WI38 (cell line): ENCODE measurements at regions not wholly inside any gene's neighbourhood (a gene's known extent, or its start where the extent isn't known, plus 50 kb on each side); places are given as distances from the start of the nearest gene placed in this dataset.

ENCODE experiments used
- H3K4me3 ChIP-seq: 2 replicates; pipeline ENCODE4 v1.5.1; 2011; ENCODE audit warnings: low read depth, mild to moderate bottlenecking, control low read depth, low read length
- TF ChIP-seq, protein P1 (sequence below): IDR thresholded peaks from 2 replicates; pipeline ENCODE4 v1.5.1; 2012; ENCODE audit warnings: low read depth, mild to moderate bottlenecking, control low read depth, low read length

DNA sequence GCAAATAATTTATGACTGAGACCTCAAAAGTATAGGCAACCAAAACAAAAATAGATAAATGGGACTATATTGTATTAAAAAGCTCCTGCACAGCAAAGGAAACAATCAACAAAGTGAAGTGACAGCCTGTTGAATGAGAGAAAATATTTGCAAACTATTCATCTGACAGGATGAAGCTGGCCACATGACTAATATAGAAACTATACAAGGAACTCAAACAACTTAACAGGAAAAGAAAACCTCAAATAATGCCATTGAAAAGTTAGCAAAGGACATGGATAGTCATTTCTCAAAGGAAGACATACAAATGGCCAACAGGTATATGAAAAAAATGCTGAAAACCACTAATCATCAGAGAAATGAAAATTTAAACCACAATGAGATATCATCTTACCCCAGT, 245.1 kb downstream of the STK31 start:
- H3K4me3 ChIP-seq, result no peak overlapping the region
- TF ChIP-seq, protein P1, sequence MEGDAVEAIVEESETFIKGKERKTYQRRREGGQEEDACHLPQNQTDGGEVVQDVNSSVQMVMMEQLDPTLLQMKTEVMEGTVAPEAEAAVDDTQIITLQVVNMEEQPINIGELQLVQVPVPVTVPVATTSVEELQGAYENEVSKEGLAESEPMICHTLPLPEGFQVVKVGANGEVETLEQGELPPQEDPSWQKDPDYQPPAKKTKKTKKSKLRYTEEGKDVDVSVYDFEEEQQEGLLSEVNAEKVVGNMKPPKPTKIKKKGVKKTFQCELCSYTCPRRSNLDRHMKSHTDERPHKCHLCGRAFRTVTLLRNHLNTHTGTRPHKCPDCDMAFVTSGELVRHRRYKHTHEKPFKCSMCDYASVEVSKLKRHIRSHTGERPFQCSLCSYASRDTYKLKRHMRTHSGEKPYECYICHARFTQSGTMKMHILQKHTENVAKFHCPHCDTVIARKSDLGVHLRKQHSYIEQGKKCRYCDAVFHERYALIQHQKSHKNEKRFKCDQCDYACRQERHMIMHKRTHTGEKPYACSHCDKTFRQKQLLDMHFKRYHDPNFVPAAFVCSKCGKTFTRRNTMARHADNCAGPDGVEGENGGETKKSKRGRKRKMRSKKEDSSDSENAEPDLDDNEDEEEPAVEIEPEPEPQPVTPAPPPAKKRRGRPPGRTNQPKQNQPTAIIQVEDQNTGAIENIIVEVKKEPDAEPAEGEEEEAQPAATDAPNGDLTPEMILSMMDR, result no peak

DNA sequence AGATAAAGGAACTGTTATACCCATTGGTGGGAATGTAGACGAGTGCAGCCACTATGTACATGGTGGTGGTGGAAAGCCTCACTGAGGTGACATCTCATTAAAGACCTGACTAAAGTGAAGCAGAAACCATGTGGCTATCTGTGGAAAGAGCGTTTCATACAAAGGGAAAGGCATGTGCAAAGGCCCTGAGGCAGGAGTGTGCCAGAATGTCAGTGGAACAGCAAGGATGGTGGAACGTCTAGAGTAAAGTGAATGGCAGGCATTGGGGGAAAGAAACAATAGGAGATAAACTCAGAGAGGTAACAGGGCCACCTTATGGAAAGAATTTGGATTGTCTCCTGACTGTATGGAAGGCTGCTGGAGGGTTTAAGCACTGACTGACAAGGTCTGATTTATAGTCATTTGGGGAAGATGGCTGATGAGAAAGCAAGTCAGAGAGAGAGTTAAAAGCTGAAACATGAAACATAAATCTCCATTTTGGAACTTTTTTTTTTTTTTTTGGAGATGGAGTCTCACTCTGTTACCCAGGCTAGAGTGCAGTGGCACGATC, 245.7 kb downstream of the STK31 start:
- no peak overlapping the region for H3K4me3 ChIP-seq
- TF ChIP-seq, protein P1, result no peak

DNA sequence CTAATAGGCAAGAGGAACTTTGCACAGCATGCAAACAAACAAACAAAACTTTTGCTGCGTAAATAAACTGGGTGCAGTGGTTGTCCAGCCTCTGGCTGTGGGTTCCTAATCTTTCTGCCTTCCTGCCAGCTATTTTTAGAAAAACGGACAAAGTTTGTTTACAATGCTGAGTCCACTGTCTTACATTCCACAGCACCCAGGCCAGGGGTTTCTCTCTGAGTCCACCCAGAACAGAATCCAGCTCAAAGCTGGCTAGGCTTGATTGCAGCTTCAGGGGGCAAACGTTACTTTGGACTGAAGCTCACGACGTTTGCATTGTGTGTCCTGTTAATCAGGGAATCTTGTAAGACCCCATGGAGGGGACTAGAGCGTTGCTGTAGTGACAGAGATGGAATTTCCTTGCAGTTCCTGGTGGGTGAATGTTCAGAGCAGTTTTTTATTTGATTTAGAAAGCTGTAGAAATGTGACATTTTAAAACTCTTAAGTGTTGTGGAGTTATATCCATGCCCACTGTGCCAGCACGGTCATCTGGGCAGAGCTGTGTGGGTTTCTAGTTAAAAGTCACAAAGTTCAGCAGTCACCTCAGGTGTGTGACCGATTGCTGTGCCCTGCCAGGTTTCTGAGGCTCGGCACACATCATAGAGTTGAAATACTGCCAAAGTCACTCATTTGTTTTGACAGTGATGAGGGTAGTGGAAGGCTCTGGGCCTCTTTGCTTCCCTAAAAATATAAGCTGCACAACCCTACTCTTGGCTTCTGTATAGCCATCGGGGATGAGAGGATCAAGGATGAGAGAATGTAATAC, 247.0 kb downstream of the STK31 start:
- TF ChIP-seq, protein P1, result no peak
- no peak overlapping the region for H3K4me3 ChIP-seq

DNA sequence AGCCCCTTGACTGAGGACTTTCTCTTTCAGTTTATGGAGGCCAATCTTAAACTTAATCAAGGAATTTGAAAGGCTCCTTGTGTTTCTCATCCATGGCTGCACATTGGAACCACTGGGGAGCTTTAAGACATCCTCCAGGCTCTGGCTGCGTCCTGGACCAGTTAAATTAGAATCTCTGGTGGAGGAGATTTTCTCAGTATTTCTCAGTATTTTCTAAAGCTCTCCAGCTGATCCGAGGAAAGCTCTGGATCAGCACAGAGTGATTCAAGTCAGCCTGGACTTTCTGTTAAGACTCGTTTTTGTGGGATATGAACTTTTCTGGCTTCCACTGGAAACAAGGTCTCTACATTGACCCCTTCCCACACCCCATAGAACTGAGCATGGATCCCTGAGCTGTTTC, 249.8 kb downstream of the STK31 start:
- TF ChIP-seq, protein P1, result no peak
- H3K4me3 ChIP-seq, result no peak overlapping the region

DNA sequence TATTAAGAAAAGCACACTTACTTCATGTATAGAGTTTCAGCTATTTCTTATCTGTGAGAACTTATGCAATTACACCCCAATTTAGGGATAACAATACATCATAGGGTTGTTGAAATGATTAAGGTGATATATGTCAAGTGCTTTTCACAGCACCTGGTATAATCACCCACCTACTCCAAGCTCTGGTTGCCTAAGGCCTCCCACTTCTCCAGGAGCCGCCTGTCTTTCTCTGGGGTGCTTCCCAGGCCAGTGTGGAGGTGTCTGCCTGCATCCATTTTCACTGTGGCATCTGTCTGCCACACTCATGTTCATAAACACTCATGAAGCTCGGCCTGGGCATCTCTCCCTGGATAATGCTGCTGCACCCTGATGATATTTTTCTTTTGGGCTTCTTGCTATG, 250.3 kb downstream of the STK31 start:
- TF ChIP-seq, protein P1, result no peak
- no peak overlapping the region for H3K4me3 ChIP-seq

DNA sequence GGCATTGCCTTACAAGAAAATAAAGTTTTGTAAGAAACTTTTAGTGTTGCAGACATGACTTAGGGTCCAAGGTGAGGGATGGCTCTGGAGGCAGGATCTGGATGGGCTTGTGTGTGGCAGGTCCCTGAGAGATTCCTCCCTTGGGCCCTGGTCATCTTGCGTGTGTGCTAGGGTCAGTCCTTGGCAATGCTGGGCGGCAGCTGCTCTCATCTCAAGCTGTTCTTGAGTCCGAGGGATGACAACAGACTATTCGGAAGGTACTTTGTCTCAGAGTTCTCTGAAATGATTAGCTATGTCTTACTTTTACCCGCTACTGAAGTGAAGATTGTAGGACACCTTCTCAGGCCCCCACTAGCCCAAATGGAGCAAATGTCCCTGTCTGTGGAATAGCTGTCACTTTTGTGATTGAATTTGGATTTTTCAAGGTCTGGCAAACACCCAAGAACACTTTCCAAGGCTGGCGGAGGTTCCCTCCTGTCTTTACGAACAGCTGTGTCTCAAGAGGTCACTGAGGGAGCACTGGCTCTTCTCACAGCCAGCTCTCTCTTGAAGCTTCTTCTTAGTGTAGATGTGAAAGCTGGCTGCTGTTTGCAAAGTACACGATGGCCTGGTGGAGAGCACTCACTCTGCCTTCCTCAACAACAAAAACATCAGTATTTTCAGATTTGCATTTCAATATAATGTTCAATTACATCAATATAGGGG, 253.6 kb downstream of the STK31 start:
- no peak overlapping the region for H3K4me3 ChIP-seq
- TF ChIP-seq, protein P1, result no peak

DNA sequence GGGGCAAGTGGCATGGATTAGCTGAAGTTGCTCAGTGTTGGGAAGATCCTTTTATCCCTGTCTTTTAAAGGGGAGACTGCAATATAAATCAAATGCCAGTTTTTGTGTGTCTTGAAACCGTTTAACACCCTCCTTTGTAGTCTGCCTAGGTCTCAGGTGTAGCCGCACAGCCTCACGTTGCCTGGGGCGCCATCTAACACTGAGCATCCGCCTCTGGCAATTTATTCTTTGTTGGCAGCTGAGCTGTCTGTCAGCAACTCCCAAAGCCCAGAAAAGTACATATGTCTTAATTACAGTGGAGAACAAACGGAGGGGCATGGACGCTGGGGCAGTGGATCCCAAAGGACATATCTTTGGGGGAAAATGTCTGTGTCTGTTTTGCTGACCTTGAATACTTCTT, 254.7 kb downstream of the STK31 start:
- TF ChIP-seq, protein P1, result no peak
- H3K4me3 ChIP-seq, result no peak overlapping the region
